ENCODE measurements at regions not wholly inside any gene's neighbourhood (a gene's known extent, or its start where the extent isn't known, plus 50 kb on each side); places are given as distances from the start of the nearest gene placed in this dataset.
"Not testable (repeated sequence)": the region's sequence is repeated elsewhere in the genome, so short reads cannot be mapped to it uniquely, and the experiment has no call there.

- not testable (repeated sequence) for TF ChIP-seq CTCF, POLR2A (IDR thresholded peaks at IDR 0.05)
Measured at GRCh38 chr19:28433166-28433565, 779.8 kb downstream of the UQCRFS1 start.

All from heart left ventricle (tissue), 13 donors.